ENCODE measurements at regions not wholly inside any gene's neighbourhood (a gene's known extent, or its start where the extent isn't known, plus 50 kb on each side); places are given as distances from the start of the nearest gene placed in this dataset.
"Not testable (repeated sequence)": the region's sequence is repeated elsewhere in the genome, so short reads cannot be mapped to it uniquely, and the experiment has no call there.

- DNase-seq (ENCODE audit: low spot score): peak; percentile 34
Measured at GRCh38 chr11:93608364-93608763, 53.1 kb upstream of the CEP295 start.

DNA sequence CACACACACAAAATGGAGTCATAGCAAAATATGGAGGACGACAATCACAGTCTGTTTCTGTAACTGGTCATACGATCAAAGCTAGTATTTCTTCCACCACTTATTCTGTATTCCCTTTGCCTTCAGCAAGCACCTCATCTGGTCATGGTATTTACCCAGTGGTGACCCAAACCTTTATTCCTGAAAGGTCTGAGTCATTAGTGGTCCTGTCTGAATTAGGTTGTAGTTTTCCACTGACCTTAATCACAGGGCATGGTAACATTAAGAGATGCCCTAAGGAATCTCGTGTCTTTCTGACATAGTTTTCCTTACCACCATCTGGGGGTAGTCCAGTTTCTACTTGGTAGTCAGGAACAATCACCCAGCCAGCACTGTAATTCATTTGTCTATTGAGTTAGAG lies 54.8 kb upstream of the CEP295 start:
- DNase-seq (ENCODE audit: low spot score): no peak

- no peak for DNase-seq (ENCODE audit: low spot score)
Measured at GRCh38 chr11:93606314-93606713, 55.2 kb upstream of the CEP295 start.

DNA sequence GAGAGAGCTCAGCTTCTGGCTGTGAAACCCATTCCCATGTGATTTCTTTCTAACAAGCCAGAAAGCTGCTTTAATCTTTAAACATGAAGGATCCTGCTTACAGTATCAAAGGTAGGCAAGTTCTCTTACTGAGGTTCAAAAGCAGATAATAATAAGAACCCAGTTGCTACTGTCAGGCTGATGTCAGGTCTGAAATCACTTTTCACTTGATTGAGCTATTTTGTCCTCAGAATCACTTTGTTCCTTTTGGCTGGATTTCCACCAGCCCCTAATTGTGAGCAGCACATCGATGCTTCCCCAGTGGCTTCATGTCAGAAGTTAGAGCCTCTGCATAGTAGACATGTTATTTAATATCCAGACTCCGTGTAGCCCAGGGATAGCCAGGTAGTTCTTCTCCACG lies 55.8 kb upstream of the CEP295 start:
- no peak for DNase-seq (ENCODE audit: low spot score)

DNA sequence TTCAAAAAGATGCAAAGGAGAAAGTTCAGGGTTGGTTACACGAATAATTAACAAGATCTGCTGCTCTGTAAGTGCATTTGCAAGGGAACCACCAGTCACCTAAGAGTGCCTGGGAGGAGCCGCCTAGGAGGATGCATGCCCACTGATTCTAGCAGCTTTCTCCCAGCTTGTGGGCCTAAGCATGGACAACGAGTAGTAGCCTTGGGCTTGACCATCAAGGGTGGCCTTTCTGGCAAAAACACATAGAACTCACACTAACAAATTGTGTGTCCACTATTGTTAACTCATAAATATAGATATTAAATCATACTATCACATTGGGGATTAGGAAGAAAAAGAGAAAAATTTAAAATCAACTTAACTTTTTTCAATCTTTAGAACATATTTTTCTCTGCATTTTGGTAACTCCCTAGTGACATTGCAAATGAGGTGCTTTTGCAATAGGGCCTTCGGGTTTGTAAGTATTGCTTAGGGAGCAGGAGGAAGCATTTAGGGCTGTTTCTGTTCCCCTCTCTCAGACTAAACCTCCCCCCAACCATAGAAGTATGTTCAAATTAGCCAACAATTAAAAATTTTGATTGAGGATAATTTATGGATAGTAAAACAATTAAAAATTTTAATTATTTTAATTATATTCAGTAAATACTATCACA lies 57.3 kb upstream of the CEP295 start:
- DNase-seq (ENCODE audit: low spot score): no peak

GRCh38 chr11:93603225-93604007 lies 58.1 kb upstream of the CEP295 start:
- no peak for DNase-seq (ENCODE audit: low spot score)

DNA sequence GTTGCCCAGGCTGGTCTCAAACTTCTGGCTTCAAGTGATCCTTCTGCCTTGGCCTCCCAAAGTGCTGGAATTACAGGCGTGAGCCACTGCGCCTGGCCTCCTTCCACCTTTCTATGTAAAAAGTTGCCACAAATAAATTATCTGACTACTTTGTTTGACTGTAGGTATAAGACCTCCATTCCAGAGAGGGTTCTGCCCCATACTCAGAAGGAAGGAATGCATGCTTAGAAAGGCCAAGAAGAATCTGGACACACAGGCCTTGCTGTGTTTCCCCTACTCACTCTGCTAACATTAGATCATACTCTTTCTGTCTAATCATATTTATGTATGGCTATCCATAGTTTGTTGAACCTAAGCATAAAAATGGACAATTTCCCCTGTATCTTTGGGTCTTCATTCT lies 53.0 kb upstream of the SMCO4 start:
- DNase-seq (ENCODE audit: low spot score): not testable (repeated sequence)
